Astrocyte of the spinal cord (primary cell): ENCODE measurements at regions not wholly inside any gene's neighbourhood (a gene's known extent, or its start where the extent isn't known, plus 50 kb on each side); places are given as distances from the start of the nearest gene placed in this dataset.

ENCODE experiments used
- DNase-seq: peaks from one replicate; pipeline ENCODE4 v3.0.0; 2011; ENCODE audit warnings: low read depth, low spot score
- H3K4me3 ChIP-seq: 2 replicates; pipeline ENCODE4 v1.5.1; 2011; ENCODE audit warnings: low read depth, mild to moderate bottlenecking, low read length, moderate library complexity
- in situ Hi-C: cut with HindIII; loops from 2 replicates; pipeline ENCODE4 v1.10.0; 2017; ENCODE audit warnings: low sequenced_read_pairs
- TF ChIP-seq, protein P1 (sequence below): IDR thresholded peaks from 2 replicates; pipeline ENCODE4 v1.5.1; 2012; ENCODE audit warnings: low read depth, mild to moderate bottlenecking, low read length, inconsistent platforms

DNA sequence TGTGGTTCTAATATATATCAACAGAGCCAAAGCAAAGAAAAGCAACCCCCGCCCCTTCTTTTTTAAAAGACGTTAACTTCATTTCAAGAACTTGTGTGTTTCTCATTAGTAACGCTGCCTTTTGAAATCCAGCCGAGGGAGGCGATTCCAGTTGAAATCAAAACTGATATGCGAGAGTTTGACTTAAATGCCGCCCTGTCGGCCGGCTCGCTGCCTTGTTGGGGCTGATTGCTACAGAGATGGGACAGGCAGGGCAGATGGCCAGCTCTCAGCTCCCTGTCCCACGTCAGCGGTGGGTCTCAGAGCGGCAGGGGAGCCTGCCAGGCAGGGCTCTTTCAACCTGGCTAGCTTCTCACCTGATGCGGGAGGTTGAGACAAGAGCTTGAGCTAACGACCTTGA lies 51.9 kb upstream of the ALX4 start:
- in situ Hi-C loops, result no loop called here
- no peak overlapping the region for H3K4me3 ChIP-seq
- DNase-seq, result no peak
- TF ChIP-seq, protein P1, sequence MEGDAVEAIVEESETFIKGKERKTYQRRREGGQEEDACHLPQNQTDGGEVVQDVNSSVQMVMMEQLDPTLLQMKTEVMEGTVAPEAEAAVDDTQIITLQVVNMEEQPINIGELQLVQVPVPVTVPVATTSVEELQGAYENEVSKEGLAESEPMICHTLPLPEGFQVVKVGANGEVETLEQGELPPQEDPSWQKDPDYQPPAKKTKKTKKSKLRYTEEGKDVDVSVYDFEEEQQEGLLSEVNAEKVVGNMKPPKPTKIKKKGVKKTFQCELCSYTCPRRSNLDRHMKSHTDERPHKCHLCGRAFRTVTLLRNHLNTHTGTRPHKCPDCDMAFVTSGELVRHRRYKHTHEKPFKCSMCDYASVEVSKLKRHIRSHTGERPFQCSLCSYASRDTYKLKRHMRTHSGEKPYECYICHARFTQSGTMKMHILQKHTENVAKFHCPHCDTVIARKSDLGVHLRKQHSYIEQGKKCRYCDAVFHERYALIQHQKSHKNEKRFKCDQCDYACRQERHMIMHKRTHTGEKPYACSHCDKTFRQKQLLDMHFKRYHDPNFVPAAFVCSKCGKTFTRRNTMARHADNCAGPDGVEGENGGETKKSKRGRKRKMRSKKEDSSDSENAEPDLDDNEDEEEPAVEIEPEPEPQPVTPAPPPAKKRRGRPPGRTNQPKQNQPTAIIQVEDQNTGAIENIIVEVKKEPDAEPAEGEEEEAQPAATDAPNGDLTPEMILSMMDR, result no peak

DNA sequence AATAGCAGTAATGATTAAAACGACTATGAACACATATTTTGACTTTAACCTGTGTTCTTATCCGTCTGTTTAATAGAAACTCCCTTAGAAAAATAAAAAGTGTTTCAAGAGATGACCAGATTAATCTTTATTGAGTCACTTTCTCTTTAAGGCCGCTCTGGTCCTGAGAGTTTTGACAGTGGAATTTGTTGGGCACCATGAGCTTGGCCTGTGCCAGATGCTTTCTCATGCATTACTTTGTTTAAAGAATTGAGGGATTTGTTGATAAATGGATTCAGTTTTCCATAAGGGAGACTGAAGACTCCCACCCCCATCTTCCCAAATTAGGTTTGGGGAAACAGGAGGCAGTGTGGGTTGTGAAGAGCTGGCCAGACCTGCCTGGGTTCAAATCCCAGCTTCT lies 53.2 kb upstream of the ALX4 start:
- in situ Hi-C loops, result no loop called here
- H3K4me3 ChIP-seq, result no peak overlapping the region
- TF ChIP-seq, protein P1, result no peak
- no peak for DNase-seq

DNA sequence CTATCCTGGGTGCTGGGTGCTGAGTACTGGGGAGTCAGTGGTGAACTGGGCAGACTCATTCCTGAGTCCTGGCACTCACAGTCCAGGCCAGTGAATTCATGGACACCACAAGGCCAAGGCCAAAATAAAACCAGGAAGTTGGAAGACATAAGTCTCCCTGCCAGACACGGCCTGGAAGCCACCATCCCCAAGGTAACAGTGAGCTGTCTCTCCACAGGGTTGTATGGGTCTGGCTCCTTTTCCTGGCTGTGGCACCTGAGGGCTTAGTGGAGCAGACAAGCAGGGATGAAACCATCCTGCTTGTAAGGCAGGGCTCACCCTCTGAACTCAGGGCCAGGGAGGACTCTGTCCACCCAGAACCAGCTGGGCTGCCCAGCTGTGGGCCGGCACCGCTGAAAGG lies 54.7 kb upstream of the ALX4 start:
- in situ Hi-C loops, result no loop called here
- DNase-seq, result no peak
- TF ChIP-seq, protein P1, result no peak
- no peak overlapping the region for H3K4me3 ChIP-seq

GRCh38 chr11:44365616-44366015 lies 55.7 kb upstream of the ALX4 start:
- H3K4me3 ChIP-seq, result no peak overlapping the region
- no peak for DNase-seq
- in situ Hi-C loops, result no loop called here
- TF ChIP-seq, protein P1, result no peak

GRCh38 chr11:44366026-44366425 lies 56.1 kb upstream of the ALX4 start:
- in situ Hi-C loops, result no loop called here
- H3K4me3 ChIP-seq, result no peak overlapping the region
- no peak for DNase-seq
- TF ChIP-seq, protein P1, result no peak

GRCh38 chr11:44366741-44367140 lies 56.8 kb upstream of the ALX4 start:
- TF ChIP-seq, protein P1, result no peak
- DNase-seq, result no peak
- in situ Hi-C loops, result no loop called here
- no peak overlapping the region for H3K4me3 ChIP-seq

- in situ Hi-C loops, result no loop called here
- H3K4me3 ChIP-seq, result no peak overlapping the region
- TF ChIP-seq, protein P1, result no peak
- DNase-seq, result no peak
Measured at GRCh38 chr11:44367452-44367851, 57.5 kb upstream of the ALX4 start.
